ENCODE measurements at regions not wholly inside any gene's neighbourhood (a gene's known extent, or its start where the extent isn't known, plus 50 kb on each side); places are given as distances from the start of the nearest gene placed in this dataset.
A peak's percentile ranks its signal among the peaks of the same experiment; 100 is the strongest.
"Not testable (repeated sequence)": the region's sequence is repeated elsewhere in the genome, so short reads cannot be mapped to it uniquely, and the experiment has no call there.

- DNase-seq = no peak
These were observed 197.4 kb upstream of the SLC38A2 start for GRCh38 chr12:46569826-46570439.

DNA sequence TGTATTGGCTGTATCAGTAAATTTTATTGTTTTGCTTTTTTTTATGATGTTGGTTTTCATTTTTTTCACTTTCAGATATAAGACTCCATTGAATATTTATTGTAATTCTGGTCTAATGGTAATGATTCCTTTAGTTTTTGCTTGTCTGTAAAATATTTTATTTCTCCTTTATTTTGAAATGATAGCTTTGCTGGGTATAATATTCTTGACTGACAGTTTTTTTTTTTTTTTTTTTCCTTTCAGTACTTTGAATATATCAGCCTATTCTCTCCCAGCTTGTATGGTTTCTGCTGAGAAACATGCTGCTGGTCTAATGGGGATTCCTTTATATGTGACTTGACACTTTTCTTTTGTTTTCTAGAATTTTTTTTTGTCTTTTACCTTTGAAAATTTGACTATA, 195.1 kb upstream of the SLC38A2 start:
- no peak for DNase-seq

DNA sequence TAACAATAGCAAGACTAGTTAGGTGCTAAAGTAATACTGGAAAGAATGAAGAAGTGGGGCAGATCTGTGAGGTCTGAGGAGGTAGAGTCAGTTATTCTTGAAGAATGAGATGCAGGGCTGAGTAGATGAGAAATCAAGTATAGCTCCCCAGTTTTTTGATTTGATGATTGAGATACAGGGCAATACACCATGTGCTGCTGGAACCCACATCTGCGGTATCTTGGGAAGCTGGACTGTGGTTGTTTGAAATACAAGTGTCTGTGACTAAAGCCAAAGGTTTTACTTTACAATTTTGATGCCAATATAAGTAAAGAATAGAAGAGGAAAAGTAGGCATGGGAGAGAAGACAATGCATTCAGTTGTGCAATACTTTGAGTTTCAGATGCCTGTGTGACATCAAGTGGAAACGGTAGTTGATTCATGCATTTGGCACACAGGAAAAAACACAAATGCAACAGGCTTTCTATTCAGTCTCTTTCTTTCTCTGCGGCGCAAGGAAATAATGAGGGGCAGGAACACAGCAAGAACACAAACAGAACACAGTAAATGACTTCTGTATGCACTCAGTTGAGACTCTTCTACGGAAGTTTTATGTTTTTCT, 190.2 kb upstream of the SLC38A2 start:
- DNase-seq = no peak

DNA sequence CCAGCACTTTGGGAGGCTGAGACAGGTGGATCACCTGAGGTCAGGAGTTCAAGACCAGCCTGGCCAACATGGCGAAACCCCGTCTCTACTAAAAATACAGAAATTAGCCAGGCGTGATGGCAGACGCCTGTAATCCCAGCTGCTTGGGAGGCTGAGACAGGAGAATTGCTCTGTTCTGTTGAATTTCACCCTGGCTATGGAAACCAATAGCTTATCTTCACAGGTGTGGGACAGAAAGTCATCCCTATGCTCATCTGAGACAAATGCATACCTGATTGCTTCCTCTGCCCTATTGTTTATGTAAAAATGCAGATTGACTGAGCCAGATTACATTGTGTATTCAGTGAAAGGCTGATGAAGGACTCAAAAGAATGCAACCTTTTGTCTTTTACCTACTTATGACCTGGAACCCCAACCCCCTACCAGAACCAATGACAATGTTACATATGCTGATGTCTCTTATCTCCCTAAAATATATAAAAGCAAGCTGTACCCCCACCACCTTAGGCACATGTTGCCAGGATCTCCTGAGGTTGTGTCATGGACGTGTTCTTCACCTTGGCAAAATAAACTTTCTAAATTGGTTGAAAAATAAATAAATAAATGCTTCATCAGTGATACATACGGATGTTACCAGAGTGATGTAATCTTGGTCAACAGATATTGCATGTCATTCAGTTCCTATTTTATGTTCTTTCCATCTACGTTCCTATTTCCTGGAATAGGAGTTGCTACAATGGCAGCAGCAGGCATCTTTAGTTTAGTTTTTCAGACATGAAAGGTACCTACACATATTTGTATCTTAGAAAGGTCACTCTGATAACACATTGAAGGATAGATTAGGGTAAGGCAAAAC, 189.4 kb upstream of the SLC38A2 start:
- DNase-seq = not testable (repeated sequence)

GRCh38 chr12:46560874-46561273, 188.3 kb upstream of the SLC38A2 start:
- no peak for DNase-seq

GRCh38 chr12:46560089-46560488, 187.5 kb upstream of the SLC38A2 start:
- no peak for DNase-seq

DNA sequence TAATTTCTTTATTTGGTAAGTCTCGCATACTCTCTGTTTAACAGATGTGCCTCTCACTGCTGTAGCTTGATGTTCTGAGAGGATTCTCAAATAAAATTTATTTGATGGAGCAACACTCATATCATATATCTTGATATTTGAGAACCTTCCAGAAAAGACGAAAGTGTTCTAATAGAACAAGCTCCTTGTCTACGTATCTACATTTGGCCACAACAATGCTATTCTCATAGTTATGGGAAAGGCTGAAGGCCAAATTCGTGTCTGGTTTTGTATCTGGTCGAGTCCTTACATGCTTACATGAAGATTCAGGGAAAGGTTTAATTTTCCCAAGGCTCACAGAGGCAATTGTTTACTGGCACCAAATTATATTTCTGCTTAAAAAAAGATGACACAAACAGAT, 186.7 kb upstream of the SLC38A2 start:
- no peak for DNase-seq

GRCh38 chr12:46558677-46559076, 186.1 kb upstream of the SLC38A2 start:
- DNase-seq = no peak

DNA sequence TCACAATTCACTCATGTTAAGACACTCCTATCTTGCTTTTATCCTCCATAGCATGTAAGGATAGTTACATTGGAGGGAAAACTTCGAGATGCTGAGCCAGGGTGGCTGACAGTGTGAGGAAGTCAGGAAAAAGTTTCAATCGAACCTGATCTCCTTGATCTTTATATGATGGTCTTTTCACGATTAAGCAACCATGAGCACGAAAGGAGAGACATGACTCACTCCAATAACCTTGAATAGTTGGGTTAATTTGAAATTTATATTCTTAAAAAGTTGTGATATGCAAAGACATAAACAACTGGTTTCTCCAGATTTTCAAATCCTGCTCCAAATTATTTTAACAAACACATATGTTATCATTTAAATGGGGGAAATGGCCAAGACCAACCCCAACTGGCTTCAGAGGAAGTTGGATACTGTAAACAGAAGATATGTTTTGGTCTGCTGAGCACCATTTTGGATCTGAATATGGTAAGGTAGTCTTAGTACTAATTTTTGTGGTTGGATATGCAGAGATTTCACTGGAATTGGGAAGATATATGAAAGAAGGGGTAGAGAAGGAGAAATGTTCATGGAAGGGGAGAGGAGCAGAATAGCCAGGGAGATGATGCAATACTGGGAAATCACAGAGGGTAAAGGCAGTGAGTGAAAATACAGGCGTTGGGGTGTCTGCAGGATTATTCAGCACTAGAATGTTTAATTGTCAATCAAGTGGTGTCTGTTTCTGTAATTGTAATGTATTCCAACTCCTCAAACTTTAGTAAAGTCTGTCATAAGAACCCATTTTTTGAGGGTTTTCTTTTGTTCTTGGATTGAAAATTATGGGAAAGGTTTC, 185.2 kb upstream of the SLC38A2 start:
- no peak for DNase-seq

- DNase-seq = no peak
These were observed 184.4 kb upstream of the SLC38A2 start for GRCh38 chr12:46556819-46557524.

DNA sequence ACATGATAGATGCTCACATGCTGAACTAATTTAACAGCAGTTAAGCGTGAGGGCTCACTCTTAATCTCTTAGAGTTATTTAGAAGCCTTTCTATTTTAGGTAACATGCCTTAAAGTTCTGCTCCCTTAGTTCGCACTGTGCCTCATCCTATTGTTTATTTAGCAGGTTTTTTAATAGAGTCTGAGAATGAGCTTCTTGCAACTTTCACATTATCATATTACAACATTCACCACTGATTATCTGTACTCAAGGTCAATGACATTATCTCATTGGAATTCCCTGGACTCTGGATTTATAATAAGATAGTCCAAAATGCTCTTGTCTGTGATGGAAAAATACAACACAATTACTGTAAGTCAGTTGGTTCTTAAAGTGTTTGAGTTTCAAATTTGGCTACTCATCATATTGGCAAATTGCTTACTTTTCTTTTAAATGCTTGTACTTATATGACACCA, 183.6 kb upstream of the SLC38A2 start:
- DNase-seq = no peak

- DNase-seq = no peak
These were observed 182.9 kb upstream of the SLC38A2 start for GRCh38 chr12:46555406-46555852.

DNA sequence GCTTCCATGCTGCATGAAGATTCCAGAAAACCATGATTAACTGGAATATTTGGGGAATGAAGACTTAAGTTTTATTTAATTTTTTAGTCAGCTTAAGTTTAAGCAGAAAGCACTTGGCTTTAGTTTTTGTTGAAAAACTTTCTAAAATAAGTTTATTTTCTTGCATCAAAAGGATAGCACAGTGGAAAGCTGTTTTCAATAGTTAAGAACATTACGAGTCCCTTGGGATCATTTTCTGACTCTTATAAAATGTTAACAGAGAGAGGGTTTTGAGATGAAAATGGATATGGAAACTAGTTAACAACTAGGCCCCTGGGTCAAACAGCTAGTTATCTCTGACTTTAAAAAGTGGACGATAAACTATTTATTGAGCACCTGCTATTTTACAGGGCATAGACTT, 181.9 kb upstream of the SLC38A2 start:
- DNase-seq = no peak

- DNase-seq = no peak
These were observed 181.3 kb upstream of the SLC38A2 start for GRCh38 chr12:46553911-46554310.

GRCh38 chr12:46553266-46553665, 180.7 kb upstream of the SLC38A2 start:
- DNase-seq = no peak

DNA sequence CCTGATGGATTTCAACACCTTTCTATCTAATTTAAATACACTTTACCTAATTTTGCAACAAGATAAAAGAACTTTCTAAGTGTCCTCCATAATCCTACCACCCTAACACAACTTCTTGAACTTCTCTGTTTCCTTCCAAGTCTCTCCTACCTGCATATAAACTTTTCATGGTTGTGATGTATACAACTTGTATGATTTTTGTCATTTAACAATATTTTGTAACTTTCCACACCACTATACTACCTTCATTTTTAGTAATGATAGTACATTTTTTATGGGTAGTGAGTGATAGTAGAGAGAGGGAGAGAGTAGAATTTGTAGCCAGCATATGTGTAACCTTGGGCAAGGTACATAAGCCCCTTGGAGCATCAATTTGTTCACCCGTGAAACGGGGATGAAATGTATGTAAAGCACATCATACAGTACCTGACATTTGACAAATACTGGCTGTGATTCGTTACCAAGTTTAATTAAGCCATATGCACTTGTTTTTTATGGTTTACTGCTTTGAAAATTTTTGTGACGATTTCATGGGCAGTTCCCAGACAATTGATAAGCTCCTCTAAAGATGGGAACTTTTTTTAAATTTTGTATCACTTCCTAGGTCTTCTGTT, 177.8 kb upstream of the SLC38A2 start:
- DNase-seq = no peak

GRCh38 chr12:46549527-46550265, 177.1 kb upstream of the SLC38A2 start:
- peak; percentile 53 to 57 for DNase-seq

DNA sequence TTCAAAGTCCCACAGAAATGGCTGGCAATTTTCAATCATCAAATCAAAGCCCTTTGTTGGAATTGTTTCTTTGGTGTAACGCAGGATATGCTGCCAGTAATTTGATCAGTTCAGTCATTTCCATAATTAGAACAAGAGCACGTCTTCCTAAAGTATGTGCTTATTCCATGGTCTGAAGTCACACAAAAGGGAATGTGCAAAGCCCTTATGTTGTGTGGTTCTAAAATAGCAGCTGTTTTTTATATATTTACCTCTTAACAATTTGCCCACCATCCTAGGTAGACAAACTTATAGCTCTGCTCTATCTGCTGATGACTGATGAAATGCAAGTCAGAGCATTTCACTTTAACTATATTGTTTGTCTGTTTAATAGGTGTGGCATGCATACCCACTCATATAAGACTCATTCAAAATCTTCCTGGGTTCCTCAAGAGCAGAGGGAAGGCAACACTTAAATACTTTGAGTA, 176.1 kb upstream of the SLC38A2 start:
- DNase-seq = no peak

GRCh38 chr12:46547421-46548354, 175.1 kb upstream of the SLC38A2 start:
- DNase-seq = no peak

Measured in Kasumi-1 (cell line).